GM18858 (cell line): ENCODE measurements at regions not wholly inside any gene's neighbourhood (a gene's known extent, or its start where the extent isn't known, plus 50 kb on each side); places are given as distances from the start of the nearest gene placed in this dataset.
"Not testable (repeated sequence)": the region's sequence is repeated elsewhere in the genome, so short reads cannot be mapped to it uniquely, and the experiment has no call there.

Experiments
- ATAC-seq: cut with Tn5 transposase; IDR thresholded peaks from one replicate; pipeline ENCODE4 v1.9.1; 2021; ENCODE audit not compliant: unreplicated experiment

GRCh38 chr7:148507787-148508186 is 82.8 kb upstream of the C7orf33 start:
- no peak for ATAC-seq

- no peak for ATAC-seq
Measured at GRCh38 chr7:148514236-148514635, 76.3 kb upstream of the C7orf33 start.

- ATAC-seq, result no peak
Measured at GRCh38 chr7:148515237-148515636, 75.3 kb upstream of the C7orf33 start.

GRCh38 chr7:148515728-148516695 is 74.6 kb upstream of the C7orf33 start:
- ATAC-seq, result no peak

- not testable (repeated sequence) for ATAC-seq
Measured at GRCh38 chr7:148519386-148519785, 71.2 kb upstream of the C7orf33 start.

- no peak for ATAC-seq
Measured at GRCh38 chr7:148521271-148521670, 69.3 kb upstream of the C7orf33 start.

DNA sequence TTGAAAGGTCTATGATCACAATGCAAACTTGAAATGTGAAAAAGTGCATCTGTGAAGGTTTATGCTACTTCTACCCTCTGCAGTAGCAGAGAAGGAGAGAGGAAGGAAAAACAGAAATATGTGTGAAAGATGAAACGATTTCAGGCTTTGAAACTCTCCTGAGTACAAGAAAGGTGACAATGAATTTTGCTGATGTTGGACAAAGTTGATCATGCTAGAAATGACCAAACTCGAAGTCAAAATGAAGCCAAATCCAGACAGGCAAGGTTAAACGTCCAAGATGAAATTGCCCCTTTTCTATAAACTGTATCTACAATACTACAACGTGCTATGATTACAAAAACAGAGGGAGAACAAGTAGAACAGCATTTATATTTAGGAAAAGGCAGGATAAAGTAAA is 67.0 kb upstream of the C7orf33 start:
- ATAC-seq, result no peak

GRCh38 chr7:148524479-148525224 is 65.9 kb upstream of the C7orf33 start:
- no peak for ATAC-seq

- peak; percentile 97 for ATAC-seq
Measured at GRCh38 chr7:148527717-148528168, 62.8 kb upstream of the C7orf33 start.

DNA sequence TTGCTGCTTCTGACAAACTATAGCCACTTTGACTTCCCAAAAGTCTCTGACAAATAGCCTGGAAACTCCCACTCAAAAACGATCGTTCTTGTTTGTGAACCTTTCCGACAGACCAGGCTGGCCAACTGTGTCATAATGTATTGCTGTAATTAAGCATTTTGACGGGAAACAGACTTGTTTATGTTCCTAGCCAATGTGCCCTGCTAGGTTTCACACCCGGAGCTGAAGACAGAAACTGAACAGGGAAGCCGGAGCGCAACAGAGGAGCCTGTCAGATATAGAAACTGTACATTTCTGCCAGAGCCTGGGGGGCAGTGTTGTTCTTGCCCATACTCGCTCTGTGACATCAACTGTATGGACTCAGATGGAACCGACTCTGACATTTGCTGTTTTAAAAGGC is 55.3 kb upstream of the C7orf33 start:
- ATAC-seq, result no peak

GRCh38 chr7:148537435-148537834 is 53.1 kb upstream of the C7orf33 start:
- ATAC-seq, result no peak

DNA sequence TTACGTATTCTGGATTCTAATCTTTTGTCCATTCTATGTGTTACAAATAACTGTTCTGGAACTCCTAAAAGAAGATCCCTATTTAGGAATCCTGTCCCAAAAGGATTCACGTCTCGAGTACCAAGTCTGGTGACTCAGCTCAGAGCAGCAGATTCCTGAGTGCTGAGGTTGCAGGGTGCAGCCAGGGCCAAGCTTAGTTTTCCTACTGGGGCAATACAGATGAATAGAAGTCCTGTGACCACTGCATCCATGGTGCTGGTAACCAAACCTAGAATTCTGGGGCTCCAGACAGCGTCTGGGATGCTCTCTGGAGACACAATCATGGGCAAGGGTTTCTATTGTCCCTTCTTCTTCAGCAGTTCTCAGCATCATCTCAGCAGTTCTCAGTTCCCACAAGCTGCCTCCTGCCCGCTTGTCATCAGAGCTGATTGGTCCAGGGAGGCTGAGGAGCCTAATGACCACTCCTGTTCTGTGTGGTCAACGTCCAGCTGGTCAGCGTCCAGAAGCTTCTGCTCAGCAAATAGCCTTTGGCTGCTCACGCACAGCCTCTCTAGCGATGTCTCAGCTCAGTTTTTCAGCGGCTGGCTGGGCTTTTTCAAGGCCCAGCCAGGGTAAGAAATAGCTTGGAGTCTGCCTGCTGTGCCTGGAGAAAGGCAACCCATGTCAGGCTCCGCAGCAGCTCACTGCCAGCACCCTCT is 50.4 kb upstream of the C7orf33 start:
- no peak for ATAC-seq
